IPS-20b (cell line): ENCODE measurements at regions not wholly inside any gene's neighbourhood (a gene's known extent, or its start where the extent isn't known, plus 50 kb on each side); places are given as distances from the start of the nearest gene placed in this dataset.
"Not testable (repeated sequence)": the region's sequence is repeated elsewhere in the genome, so short reads cannot be mapped to it uniquely, and the experiment has no call there.

Experiments used
- H3K27ac ChIP-seq: one replicate; pipeline ENCODE4 v1.5.1; 2013; ENCODE audit warnings: low read length
- H3K27me3 ChIP-seq: 2 replicates; pipeline ENCODE4 v1.6.1; 2013; ENCODE audit warnings: mild to moderate bottlenecking, low read length, inconsistent platforms; ENCODE audit not compliant: insufficient read depth
- H3K36me3 ChIP-seq: 2 replicates; pipeline ENCODE4 v1.6.1; 2013; ENCODE audit warnings: low read depth, mild to moderate bottlenecking, inconsistent platforms, low read length, moderate library complexity; ENCODE audit not compliant: insufficient read depth
- H3K4me1 ChIP-seq: 2 replicates; pipeline ENCODE4 v1.6.1; 2013; ENCODE audit warnings: mild to moderate bottlenecking, control low read depth, inconsistent platforms, low read length, moderate library complexity; ENCODE audit not compliant: insufficient read depth
- H3K4me3 ChIP-seq: 2 replicates; pipeline ENCODE4 v1.5.1; 2013; ENCODE audit warnings: mild to moderate bottlenecking, low read length, inconsistent platforms
- H3K9ac ChIP-seq: 2 replicates; pipeline ENCODE4 v1.6.1; 2013; ENCODE audit warnings: low read depth, mild to moderate bottlenecking, inconsistent platforms, low read length, moderate library complexity
- H3K9me3 ChIP-seq: 2 replicates; pipeline ENCODE4 v1.6.1; 2013; ENCODE audit warnings: mild to moderate bottlenecking, low read depth, low read length, inconsistent platforms; ENCODE audit not compliant: insufficient read depth

DNA sequence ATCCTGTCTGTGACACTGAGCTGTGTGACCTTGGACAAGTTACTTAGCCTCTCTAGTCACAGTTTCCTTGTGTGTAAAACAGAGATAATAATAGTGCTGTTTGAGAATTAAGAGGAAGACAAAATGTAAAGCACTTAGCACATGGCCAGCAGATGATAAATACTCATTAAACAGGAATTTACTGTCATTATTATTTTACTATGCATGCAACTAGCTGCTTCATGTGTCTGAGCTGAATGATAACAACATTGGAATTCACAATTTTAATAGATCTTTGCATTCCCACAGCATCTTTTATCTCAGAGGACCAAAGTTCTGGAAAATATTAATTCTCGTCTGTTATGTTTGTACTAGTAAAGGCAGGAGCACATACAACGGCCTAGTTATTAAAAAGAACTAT lies 79.2 kb upstream of the TET2 start:
- H3K9ac ChIP-seq, result no peak overlapping the region
- no peaks in the 10 kb centered on the region for H3K36me3 ChIP-seq

GRCh38 chr4:105067946-105068345 lies 78.7 kb upstream of the TET2 start:
- H3K9ac ChIP-seq, result no peak overlapping the region
- H3K9me3 ChIP-seq, result no peaks in the 10 kb centered on the region
- no peak overlapping the region for H3K4me3 ChIP-seq
- no peaks in the 10 kb centered on the region for H3K27me3 ChIP-seq
- no peaks in the 10 kb centered on the region for H3K36me3 ChIP-seq
- no peaks in the 10 kb centered on the region for H3K4me1 ChIP-seq
- H3K27ac ChIP-seq, result no peak overlapping the region

More for the DNA sequence above, 79.2 kb upstream of the TET2 start:
- Histone ChIP-seq H3K4me3 (no peak overlapping the region), H3K4me1 (no peaks in the 10 kb centered on the region), H3K27ac (no peak overlapping the region), H3K9me3 (no peaks in the 10 kb centered on the region), H3K27me3 (no peaks in the 10 kb centered on the region)

GRCh38 chr4:105068516-105068915 lies 78.2 kb upstream of the TET2 start:
- Histone ChIP-seq H3K9me3 (no peaks in the 10 kb centered on the region), H3K36me3 (no peaks in the 10 kb centered on the region), H3K4me3 (no peak overlapping the region), H3K9ac (no peak overlapping the region), H3K27me3 (no peaks in the 10 kb centered on the region), H3K4me1 (no peaks in the 10 kb centered on the region), H3K27ac (no peak overlapping the region)

- not testable (repeated sequence) for H3K9ac ChIP-seq, H3K4me1 ChIP-seq
Observed at GRCh38 chr4:105072095-105072494, 74.6 kb upstream of the TET2 start.

GRCh38 chr4:105074097-105074496 lies 72.6 kb upstream of the TET2 start:
- Histone ChIP-seq H3K4me3 (no peak overlapping the region), H3K27me3 (no peaks in the 10 kb centered on the region), H3K4me1 (no peaks in the 10 kb centered on the region), H3K36me3 (no peaks in the 10 kb centered on the region), H3K27ac (no peak overlapping the region), H3K9me3 (no peaks in the 10 kb centered on the region), H3K9ac (no peak overlapping the region)

More at GRCh38 chr4:105072095-105072494, 74.6 kb upstream of the TET2 start:
- not testable (repeated sequence) for H3K36me3 ChIP-seq, H3K9me3 ChIP-seq, H3K27me3 ChIP-seq, H3K27ac ChIP-seq, H3K4me3 ChIP-seq

GRCh38 chr4:105075045-105075444 lies 71.6 kb upstream of the TET2 start:
- H3K9ac ChIP-seq, result no peak overlapping the region
- no peaks in the 10 kb centered on the region for H3K9me3 ChIP-seq
- H3K4me3 ChIP-seq, result no peak overlapping the region

GRCh38 chr4:105088110-105088879 lies 58.4 kb upstream of the TET2 start:
- Histone ChIP-seq H3K27ac (no peak overlapping the region), H3K4me3 (no peak overlapping the region)

More at GRCh38 chr4:105075045-105075444, 71.6 kb upstream of the TET2 start:
- Histone ChIP-seq H3K4me1 (no peaks in the 10 kb centered on the region), H3K36me3 (no peaks in the 10 kb centered on the region), H3K27ac (no peak overlapping the region), H3K27me3 (no peaks in the 10 kb centered on the region)

DNA sequence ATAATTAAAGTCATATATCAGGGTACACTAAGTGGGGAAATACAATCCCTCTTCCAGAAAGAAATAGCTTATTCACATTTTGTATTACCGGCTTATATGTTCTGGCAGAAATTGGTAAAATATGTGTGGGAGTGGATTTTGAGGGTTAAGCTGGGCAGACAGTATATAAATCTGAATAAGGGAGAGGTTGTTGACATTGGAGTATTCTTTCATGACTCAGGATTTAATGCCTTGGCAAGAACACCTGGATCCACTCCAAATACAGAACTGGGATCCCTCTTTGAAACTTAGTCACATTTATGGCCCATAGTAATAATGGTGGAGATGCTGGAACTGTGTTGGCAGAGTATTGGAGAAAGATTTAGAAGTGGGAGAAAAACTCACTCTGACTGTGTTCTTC lies 54.3 kb upstream of the TET2 start:
- H3K27ac ChIP-seq, result no peak overlapping the region
- no peaks in the 10 kb centered on the region for H3K27me3 ChIP-seq

More at GRCh38 chr4:105088110-105088879, 58.4 kb upstream of the TET2 start:
- no peaks in the 10 kb centered on the region for H3K36me3 ChIP-seq
- H3K4me1 ChIP-seq, result peaks cover 6% of the 10 kb centered on the region; the same call in 1 of the 2 replicates
- H3K9ac ChIP-seq, result no peak overlapping the region
- no peaks in the 10 kb centered on the region for H3K27me3 ChIP-seq
- H3K9me3 ChIP-seq, result peaks cover 3% of the 10 kb centered on the region; the same call in 1 of the 2 replicates

GRCh38 chr4:105092768-105093167 lies 53.9 kb upstream of the TET2 start:
- Histone ChIP-seq H3K9ac (no peak overlapping the region), H3K36me3 (no peaks in the 10 kb centered on the region), H3K27me3 (no peaks in the 10 kb centered on the region), H3K27ac (no peak overlapping the region), H3K4me3 (no peak overlapping the region), H3K9me3 (peaks cover 15% of the 10 kb centered on the region; the same call in 1 of the 2 replicates), H3K4me1 (peaks cover 6% of the 10 kb centered on the region; the same call in 1 of the 2 replicates)

More for the DNA sequence above, 54.3 kb upstream of the TET2 start:
- Histone ChIP-seq H3K9me3 (peaks cover 15% of the 10 kb centered on the region; the same call in 1 of the 2 replicates), H3K9ac (no peak overlapping the region), H3K36me3 (no peaks in the 10 kb centered on the region), H3K4me3 (no peak overlapping the region), H3K4me1 (peaks cover 6% of the 10 kb centered on the region; the same call in 1 of the 2 replicates)

- Histone ChIP-seq H3K4me3 (no peak overlapping the region), H3K27ac (no peak overlapping the region), H3K9me3 (peaks cover 18% of the 10 kb centered on the region; the same call in 1 of the 2 replicates), H3K27me3 (no peaks in the 10 kb centered on the region), H3K9ac (no peak overlapping the region), H3K36me3 (no peaks in the 10 kb centered on the region), H3K4me1 (no peaks in the 10 kb centered on the region)
Observed at GRCh38 chr4:105093975-105094374, 52.7 kb upstream of the TET2 start.
